H4 (cell line): ENCODE measurements at regions not wholly inside any gene's neighbourhood (a gene's known extent, or its start where the extent isn't known, plus 50 kb on each side); places are given as distances from the start of the nearest gene placed in this dataset.
A peak's percentile ranks its signal among the peaks of the same experiment; 100 is the strongest.
"Not testable (repeated sequence)": the region's sequence is repeated elsewhere in the genome, so short reads cannot be mapped to it uniquely, and the experiment has no call there.

Experiments
- DNase-seq: peaks from one replicate; pipeline ENCODE4 v3.0.0-alpha.2; 2015; ENCODE audit warnings: low spot score

DNA sequence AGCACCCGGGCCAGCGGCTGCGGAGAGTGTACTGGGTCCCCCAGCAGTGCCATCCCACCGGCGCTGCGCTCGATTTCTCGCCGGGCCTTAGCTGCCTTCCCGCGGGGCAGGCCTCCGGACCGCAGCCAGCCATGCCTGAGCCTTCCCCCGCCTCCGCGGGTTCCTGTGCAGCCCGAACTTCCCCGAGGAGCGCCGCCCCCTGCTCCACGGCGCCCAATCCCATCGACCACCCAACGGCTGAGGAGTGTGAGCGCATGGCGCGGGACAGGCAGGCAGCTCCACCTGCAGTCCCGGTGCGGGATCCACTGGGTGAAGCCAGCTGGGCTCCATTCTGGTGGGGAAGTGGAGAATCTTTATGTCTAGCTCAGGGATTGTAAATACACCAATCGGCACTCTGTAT, 325.4 kb downstream of the PPP1R3A start:
- not testable (repeated sequence) for DNase-seq

DNA sequence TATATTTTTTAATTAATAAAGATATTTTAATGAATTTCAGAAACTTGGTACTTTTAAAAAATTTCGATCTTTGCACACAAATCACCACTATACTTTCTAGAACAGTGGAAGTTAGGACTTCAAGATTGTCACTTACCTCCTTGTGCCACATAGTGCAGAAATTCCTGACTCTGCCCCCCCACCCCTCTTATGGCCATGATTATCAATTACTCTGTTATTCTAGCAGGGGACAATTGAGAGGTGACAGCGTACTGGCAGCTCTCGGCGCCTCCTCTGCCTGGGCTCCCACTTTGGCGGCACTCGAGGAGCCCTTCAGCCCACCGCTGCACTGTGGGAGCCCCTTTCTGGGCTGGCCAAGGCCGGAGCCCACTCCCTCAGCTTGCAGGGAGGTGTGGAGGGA, 325.9 kb downstream of the PPP1R3A start:
- DNase-seq: not testable (repeated sequence)

DNA sequence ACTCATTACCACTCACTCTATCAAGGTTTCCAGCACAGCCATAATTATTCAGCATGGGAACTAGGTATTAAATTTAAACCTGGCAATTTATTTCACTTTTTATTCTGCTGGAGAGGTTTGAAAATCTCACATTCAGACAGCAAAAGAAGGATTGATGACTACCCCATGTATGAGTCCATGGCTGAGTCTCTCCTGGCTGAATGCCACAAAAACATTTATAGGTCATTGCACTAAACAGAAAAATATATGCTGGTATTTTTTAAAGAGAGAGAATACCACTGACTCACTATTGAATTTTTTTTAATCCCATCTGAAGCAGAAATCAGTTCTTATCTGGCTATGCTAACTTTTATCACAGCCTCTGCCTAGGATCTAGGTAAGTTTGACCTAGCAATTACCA, 336.3 kb downstream of the PPP1R3A start:
- DNase-seq: no peak

DNA sequence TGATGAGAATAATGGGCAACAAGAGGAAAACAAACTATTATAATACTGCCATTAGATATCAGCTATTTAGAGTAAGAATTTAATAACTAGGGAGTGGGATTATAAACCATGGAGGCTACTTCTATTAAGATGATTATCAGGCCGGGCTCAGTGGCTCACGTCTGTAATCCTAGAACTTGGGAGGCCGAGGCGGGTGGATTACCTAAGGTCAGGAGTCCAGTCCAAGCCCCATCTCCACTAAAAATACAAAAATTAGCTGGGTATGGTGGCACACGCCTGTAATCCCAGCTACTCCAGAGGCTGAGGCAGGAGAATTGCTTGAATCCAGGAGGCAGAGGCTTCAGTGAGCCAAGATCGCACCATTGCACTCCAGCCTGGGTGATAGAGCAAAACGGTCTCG, 355.6 kb downstream of the PPP1R3A start:
- not testable (repeated sequence) for DNase-seq

- no peak for DNase-seq
Measured at GRCh38 chr7:113562801-113563200, 356.0 kb downstream of the PPP1R3A start.

DNA sequence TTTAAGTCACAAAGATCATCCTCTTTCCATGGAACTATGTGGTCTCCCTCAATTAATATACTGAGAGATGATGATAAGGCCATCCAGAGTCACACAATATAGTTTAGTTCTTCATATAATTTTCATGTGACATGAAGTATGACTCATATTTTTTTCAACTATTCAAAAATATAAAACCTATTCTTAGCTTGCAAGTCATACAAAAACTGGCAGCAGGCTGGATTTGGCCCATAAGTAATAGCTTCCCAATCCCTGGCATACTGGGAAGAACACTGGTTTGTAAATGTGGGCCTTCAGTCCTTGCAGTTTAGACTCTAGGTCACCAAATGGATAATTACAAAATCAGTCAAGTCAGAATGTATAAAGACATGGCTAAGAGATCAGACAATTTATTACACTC, 356.6 kb downstream of the PPP1R3A start:
- DNase-seq: no peak

DNA sequence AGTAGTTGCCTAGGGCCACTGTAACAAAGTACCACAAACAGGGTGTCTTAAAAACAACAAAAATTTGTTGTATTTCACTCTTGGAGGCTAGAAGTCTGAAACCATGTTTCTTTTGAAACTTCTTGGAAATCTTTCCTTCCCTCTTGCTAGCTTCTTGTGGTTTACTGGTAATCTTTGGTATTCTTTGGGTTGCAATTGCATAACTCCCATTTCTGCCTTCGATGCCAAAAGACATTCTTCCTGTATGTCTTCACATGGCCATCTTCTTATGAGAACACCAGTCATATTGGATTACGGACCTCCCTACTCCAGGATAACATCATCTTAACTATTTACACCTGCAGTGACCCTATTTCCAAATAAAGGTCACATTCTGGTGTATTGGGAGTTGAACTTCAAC, 357.4 kb downstream of the PPP1R3A start:
- DNase-seq: peak; percentile 25

GRCh38 chr7:113550966-113551365, 367.8 kb downstream of the PPP1R3A start:
- no peak for DNase-seq

DNA sequence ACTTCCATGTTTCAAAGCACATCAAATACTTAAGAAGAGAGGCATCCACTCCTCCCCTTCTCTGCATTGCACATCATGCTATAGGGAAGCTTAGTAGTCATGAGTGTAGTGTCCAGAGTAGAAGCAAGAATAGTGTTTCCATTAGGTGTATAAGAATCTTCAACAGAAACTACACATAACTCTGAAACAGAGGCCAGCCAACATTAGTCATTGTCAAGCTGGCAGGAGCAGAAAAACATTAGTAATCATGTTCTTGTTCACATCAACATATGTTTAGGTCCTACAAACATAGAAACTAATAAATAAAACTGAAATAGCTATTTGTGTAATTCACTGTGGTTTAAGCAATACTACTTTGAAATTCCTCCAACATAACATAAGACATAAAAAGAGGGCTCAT, 370.2 kb downstream of the PPP1R3A start:
- no peak for DNase-seq

DNA sequence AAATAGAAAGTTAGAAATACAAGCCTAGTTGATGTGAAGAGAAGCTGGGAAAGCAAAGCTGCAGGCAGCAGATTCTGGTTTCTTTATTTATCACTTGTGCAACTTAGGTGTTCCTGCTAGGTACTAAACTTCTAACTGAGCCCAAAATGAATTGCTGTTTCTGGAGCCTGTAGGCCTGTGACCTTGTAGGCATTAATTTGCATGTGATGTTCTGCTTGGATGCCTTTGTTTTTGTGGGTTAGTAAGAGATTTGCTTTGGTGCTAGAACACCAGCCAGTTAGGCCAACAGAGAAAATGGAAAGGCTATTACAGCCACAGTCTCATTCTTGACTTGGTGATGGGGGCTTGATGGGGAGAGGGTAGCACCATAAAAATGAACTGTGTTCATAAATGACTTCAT, 370.7 kb downstream of the PPP1R3A start:
- no peak for DNase-seq

GRCh38 chr7:113521468-113521867, 397.3 kb downstream of the PPP1R3A start:
- peak; percentile 7 for DNase-seq

- no peak for DNase-seq
Measured at GRCh38 chr7:113519472-113519871, 399.3 kb downstream of the PPP1R3A start.

GRCh38 chr7:113504691-113505090, 386.3 kb upstream of the SMIM30 start:
- no peak for DNase-seq

- no peak for DNase-seq
Measured at GRCh38 chr7:113504142-113504541, 385.8 kb upstream of the SMIM30 start.

DNA sequence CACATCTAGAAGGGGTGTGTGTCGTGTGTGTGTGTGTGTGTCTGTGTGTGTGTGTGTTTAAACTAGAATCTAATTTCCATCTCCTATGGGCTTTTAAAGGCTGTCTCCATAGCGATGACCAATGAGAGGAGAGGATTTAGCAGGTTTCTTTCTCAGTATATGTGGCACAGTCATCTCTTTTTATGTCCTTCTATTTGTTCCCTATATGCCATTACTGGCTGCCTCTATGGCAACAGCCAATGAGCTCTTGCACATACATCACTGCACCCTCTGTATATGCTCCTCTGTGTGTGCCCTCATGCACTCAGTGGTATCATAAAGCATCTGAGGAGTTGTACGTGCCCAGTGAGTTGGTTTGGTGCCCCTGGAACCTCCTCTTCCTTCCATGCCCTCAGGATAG, 378.2 kb upstream of the SMIM30 start:
- DNase-seq: not testable (repeated sequence)

DNA sequence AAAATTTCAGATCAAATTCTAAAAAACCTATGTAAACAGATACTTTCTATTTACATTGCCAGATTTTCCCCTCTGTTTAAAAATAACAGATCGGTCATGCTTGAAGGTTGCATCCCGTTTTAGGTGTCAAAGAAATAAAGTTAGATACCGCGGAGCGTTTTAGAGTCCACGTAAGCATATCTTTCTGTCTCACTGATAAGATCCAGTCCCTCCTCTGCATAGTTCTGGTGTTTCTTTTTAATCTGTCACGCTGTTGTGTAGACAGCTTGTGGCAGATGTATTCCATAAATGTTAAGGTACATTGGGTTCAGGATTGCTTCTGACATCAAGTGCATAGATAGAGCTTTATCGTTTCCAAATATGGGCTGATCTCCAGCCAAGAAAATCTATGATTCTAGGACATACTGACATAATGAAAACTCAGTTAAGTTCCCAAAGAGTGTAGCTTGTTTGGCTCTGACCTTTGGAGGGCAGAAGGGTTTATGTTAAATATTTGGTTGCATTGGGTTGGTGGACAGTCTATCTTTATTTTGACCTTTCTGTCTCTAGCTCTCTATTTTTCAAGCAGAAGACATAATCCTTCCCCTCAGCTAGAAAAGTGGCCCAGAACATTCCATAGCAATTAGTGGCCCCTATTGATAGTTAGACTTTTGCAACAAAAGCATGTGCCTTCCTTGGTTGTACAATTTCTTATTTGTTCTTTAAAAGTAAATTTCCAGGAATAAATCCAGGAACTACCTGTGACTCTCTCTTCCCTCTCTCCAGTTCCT, 376.6 kb upstream of the SMIM30 start:
- not testable (repeated sequence) for DNase-seq

GRCh38 chr7:113491305-113491704, 373.0 kb upstream of the SMIM30 start:
- no peak for DNase-seq

DNA sequence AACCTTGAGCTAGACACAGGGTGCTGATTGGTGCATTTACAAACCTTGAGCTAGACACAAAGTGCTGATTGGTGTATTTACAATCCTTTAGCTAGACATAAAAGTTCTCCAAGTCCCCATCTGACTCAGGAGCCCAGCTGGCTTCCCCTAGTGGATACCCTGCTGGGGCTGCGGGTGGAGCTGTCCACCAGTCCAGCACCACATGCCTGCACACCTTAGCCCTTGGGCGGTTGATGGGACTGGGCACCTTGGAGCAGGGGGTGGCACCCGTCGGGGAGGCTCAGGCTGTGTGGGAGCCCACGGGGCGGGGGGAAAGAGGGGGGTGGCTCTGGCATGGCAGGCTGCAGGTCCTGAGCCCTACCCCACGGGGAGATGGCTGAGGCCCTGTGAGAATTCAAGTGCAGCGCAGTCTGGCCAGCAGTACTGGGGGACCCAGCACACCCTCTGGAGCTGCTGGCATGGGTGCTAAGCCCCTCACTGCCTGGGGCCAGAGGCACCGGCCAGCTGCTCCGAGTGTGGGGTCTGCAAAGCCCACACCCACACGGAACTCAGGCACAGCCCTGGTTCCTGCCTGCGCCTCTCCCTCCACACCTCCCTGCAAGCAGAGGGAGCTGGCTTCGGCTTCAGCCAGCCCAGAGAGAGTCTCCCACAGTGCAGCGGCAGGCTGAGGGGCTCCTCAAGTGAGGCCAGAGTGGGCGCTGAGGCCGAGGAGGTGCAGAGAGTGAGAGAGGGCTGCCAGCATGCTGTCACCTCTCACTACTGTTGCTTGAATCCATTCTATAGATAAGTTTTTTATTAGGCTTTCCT, 369.8 kb upstream of the SMIM30 start:
- no peak for DNase-seq

DNA sequence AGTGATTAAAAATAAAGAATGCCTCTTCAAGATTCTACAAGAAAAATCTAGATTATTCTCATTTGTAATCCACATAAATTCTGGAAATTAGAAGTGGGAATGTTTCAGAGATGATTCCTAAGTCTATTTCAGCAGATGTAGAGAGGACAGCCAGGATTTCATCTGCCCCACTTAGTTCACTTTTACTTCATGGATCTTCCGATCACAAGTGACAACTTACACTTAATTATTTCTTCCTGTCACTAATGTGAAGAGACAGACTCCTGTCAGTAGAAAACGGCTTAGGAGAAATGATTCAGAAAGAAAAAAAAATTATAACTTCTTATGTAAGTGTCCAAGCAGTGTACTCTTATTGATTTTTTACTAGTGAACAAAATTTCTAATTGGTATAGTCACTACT, 368.2 kb upstream of the SMIM30 start:
- DNase-seq: no peak

DNA sequence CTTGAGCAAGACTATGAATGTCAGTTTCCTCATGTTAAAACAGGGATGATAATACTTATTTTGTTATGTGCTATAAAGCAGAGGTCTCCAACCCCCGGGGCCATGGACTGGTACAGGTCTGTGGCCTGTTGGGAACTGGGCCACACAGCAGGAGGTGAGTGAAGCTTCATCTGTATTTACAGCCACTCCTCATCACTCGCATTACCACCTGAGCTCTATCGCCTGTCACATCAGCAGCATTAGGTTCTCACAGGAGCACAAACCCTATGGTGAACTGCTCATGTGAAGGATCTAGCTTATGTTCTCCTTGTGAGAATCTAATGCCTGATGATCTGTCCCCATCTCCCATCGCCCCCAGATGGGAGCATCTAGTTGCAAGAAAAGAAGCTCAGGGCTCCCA, 365.3 kb upstream of the SMIM30 start:
- DNase-seq: no peak

DNA sequence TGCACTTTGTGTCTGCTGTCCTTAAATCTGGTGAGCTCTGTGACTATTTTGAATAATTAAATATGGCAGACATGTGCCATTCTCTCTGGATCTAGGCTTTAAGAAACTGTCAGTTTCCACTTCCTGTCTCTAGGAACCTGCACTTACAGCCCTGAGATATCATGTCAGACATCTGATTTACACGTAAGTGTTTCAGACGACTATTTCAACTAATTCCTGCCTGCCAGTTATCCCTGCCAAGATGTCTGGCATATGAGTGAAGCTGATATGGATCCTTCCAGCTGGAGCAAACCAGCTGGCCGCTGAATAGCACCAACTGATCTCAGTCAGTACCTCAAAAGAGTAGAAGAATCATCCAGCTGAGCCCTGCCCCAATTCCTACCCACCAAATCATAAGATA, 362.2 kb upstream of the SMIM30 start:
- DNase-seq: no peak

GRCh38 chr7:113464096-113464855, 345.9 kb upstream of the SMIM30 start:
- no peak for DNase-seq

DNA sequence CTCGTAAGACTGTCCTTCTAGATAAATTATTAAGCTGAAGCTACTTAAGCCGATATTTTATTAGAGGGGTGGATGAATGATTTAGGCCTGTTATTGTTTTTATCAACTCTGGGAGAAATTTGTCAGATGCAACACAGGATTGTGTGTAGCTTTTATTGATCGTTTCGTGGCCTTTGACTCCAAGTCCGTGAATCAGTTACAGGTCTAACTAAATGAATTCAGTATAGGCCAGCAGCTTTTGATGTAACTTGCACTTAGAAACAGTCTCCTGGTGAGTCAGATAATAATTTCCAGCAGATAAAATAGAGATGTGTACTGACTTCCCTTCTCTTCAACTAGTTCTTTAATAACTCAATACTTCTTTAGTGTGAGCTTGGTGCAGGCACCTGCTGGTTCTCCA, 341.7 kb upstream of the SMIM30 start:
- DNase-seq: no peak
